D721Med (cell line): ENCODE measurements at regions not wholly inside any gene's neighbourhood (a gene's known extent, or its start where the extent isn't known, plus 50 kb on each side); places are given as distances from the start of the nearest gene placed in this dataset.

Source experiments
- DNase-seq: peaks from one replicate; pipeline ENCODE4 v3.0.0; 2011; ENCODE audit warnings: low spot score; ENCODE audit not compliant: insufficient read length
- FAIRE-seq: peaks from 2 replicates; lab custom pipeline; 2011; peaks lifted over from hg19 to GRCh38; lab: Jason Lieb, UNC
- CTCF ChIP-seq: IDR thresholded peaks from 2 replicates; pipeline ENCODE4 v1.5.1; 2012; ENCODE audit warnings: mild to moderate bottlenecking, control low read depth; ENCODE audit not compliant: insufficient read depth; ENCODE audit errors: missing control alignments

- DNase-seq (no peak), FAIRE-seq (no peak)
- no peak for TF ChIP-seq CTCF
Observed at GRCh38 chr5:156174225-156174624, 152.7 kb upstream of the SGCD start.

- DNase-seq: no peak
- no peak for FAIRE-seq
- TF ChIP-seq CTCF: no peak
Observed at GRCh38 chr5:156178117-156178516, 148.8 kb upstream of the SGCD start.

- TF ChIP-seq CTCF: no peak
- no peak for DNase-seq
- FAIRE-seq: no peak
Observed at GRCh38 chr5:156181656-156182055, 145.3 kb upstream of the SGCD start.

- no peak for TF ChIP-seq CTCF
- no peak for DNase-seq
- no peak for FAIRE-seq
Observed at GRCh38 chr5:156182174-156182967, 144.6 kb upstream of the SGCD start.

- DNase-seq: no peak
- TF ChIP-seq CTCF: no peak
- no peak for FAIRE-seq
Observed at GRCh38 chr5:156186760-156187159, 140.2 kb upstream of the SGCD start.

- no peak for TF ChIP-seq CTCF
- FAIRE-seq: no peak
- no peak for DNase-seq
Observed at GRCh38 chr5:156188016-156188415, 138.9 kb upstream of the SGCD start.

GRCh38 chr5:156189628-156190027, 137.3 kb upstream of the SGCD start:
- no peak for FAIRE-seq
- no peak for DNase-seq
- TF ChIP-seq CTCF: no peak
